Activated naive CD4-positive, alpha-beta T cell treated with anti-CD3 and anti-CD28 coated beads, Interleukin-2, amount 50 U/mL, for 24 hours (primary cell): ENCODE measurements at regions not wholly inside any gene's neighbourhood (a gene's known extent, or its start where the extent isn't known, plus 50 kb on each side); places are given as distances from the start of the nearest gene placed in this dataset.

Experiments used
- H3K27ac Mint-ChIP-seq: one replicate; pipeline ENCODE4 v1.8.0; 2021; ENCODE audit warnings: mild to moderate bottlenecking, mixed read lengths
- H3K27me3 Mint-ChIP-seq: one replicate; pipeline ENCODE4 v1.8.0; 2021; ENCODE audit warnings: mixed read lengths
- H3K36me3 Mint-ChIP-seq: one replicate; pipeline ENCODE4 v1.8.0; 2021; ENCODE audit warnings: mixed read lengths
- H3K4me1 Mint-ChIP-seq: one replicate; pipeline ENCODE4 v1.8.0; 2021; ENCODE audit warnings: mixed read lengths
- H3K4me3 Mint-ChIP-seq: one replicate; pipeline ENCODE4 v1.8.0; 2021; ENCODE audit warnings: mild to moderate bottlenecking, mixed read lengths
- H3K9me3 Mint-ChIP-seq: one replicate; pipeline ENCODE4 v1.8.0; 2021; ENCODE audit warnings: mixed read lengths

DNA sequence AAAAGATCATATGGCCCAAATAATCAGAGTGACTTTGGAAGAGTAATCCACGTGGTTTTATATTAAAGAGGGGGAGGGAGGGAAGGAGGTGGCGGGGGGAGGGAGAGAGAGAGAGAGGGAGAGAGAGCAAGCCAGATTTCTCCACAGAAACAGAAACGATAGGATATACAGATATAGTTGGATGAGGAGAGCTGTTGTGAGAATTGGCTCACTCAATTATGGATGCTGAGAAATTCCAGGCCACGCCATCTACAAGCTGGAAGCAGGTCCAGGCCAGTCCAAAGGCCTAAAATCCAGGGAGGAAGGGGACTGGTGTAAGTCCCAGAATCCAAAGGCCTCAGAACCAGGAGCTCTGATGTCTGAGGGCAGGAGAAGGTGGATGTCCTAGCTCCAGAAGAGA is 75.5 kb downstream of the CXCL12 start:
- Mint-ChIP-seq H3K9me3 (no peaks in the 10 kb centered on the region), H3K27ac (no peak overlapping the region), H3K4me1 (peaks cover 8% of the 10 kb centered on the region), H3K27me3 (peaks cover 9% of the 10 kb centered on the region), H3K4me3 (no peak overlapping the region), H3K36me3 (no peaks in the 10 kb centered on the region)

DNA sequence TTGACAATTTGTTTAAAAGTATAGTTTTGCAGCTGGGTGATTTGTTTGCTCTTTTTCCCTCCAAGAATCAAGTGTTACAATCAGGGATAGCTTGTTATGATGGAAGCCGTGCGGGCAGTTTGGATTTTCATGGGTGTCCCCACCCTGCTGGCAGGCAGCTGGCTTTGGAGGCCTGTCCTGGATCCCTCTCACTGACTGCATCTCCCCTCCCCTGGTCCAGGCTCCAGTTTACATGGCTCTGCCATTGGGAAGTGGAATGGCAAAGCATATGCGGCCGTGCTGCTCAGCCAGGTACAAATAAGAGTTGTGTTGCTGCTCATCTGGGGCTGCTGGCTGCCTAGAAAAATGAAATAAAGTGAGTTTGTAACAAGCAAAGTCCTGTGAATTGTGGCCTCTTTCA is 76.0 kb downstream of the CXCL12 start:
- Mint-ChIP-seq H3K9me3 (no peaks in the 10 kb centered on the region), H3K27me3 (peaks cover 6% of the 10 kb centered on the region), H3K4me1 (peaks cover 8% of the 10 kb centered on the region), H3K27ac (no peak overlapping the region), H3K4me3 (no peak overlapping the region), H3K36me3 (no peaks in the 10 kb centered on the region)

DNA sequence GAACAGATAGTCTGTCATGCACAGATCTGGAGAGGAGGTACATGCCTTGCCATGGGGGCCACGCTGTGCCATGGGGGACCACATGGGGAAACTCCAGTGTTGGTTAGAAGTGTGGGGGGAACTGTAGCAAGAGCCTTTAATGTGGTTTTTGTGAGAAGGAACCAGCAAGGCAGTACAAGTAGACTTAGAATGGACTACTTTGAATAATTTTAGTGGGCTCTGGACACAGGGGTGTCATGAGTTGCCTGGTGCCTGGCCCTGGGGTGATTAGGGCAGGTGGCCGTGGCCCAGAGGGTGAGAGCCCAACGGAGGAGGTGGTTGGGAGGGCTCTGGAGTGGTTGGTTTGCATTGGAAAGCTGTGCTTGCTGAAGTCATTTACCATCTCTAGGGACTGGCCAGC is 77.2 kb downstream of the CXCL12 start:
- Mint-ChIP-seq H3K4me3 (no peak overlapping the region), H3K4me1 (peaks cover 8% of the 10 kb centered on the region), H3K9me3 (no peaks in the 10 kb centered on the region), H3K27ac (no peak overlapping the region), H3K36me3 (no peaks in the 10 kb centered on the region), H3K27me3 (peaks cover 4% of the 10 kb centered on the region)

DNA sequence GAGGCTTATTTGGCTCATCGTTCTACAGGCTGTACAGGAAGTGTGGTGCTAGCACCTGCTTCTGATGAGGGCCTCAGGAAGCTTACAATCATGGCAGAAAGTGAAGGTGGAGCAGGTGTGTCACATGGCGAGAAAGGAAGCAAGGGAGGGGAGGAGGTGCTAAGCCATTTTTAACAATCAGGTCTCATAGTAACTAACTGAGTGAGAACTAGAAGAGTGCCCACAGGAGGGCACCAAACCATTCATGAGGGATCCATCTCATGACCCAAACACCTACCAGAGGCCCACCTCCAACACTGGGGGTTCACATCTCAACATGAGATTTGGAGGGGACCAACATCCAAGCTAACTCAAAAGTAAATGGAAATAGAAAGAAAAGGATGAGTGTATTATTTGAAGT is 78.1 kb downstream of the CXCL12 start:
- Mint-ChIP-seq H3K36me3 (no peaks in the 10 kb centered on the region), H3K4me3 (no peak overlapping the region), H3K4me1 (peaks cover 6% of the 10 kb centered on the region), H3K9me3 (no peaks in the 10 kb centered on the region), H3K27ac (no peak overlapping the region), H3K27me3 (peaks cover 4% of the 10 kb centered on the region)

DNA sequence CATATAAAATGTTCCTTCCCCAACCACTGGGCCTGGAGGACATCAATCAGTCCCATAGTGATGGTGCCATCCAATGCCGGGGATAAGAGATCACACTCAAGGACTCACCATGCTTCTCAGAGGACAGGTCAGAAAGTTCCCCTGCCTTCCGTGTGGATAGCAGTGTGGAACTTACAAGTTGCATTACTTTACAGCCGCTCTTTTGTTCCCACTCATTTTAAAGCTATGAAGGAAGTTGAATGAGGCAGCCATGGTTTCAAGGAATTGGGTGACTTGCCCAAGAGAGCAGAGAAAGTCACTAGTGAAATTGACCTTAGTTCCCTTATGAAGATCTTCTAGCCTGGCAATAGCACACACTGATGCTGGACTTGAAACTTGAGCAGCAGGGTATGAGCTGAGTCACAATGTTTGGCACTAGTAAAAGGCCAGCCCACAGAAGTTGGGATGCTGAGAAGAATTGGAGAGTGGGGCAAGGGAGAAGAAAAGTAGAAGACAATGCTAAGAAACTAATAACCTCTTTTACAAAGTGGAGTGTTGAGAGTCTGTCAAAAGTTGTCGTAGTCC is 78.7 kb downstream of the CXCL12 start:
- H3K4me1 Mint-ChIP-seq = peaks cover 1% of the 10 kb centered on the region
- H3K9me3 Mint-ChIP-seq = no peaks in the 10 kb centered on the region
- no peak overlapping the region for H3K4me3 Mint-ChIP-seq
- H3K36me3 Mint-ChIP-seq = no peaks in the 10 kb centered on the region
- H3K27me3 Mint-ChIP-seq = peaks cover 1% of the 10 kb centered on the region
- no peak overlapping the region for H3K27ac Mint-ChIP-seq

DNA sequence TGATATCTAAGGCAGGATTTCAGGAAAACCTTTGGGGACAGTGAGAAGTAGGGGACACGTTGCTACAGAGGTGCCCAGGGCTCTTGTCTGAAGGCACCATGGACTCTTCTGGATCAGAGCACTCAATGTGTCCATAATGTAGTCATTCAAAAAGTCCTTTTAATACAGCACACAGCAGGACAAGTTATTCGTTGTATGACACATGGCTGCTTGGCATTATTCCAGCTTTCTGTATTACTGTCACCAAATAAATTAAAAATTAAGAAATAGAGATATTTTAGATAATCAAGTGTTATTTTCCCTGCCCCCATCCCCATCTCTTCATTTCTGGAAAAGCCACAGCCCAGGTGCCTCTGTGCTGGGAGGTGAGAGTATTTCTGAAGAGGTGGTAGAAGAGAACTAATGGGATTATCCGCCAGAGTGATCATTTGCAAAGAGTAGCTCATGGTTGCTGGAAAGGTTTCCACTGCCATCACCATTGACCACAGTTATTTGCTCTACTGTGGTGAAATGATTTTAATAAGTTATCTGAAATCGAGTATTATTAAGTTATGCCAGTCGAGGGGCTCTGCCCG is 83.0 kb downstream of the CXCL12 start:
- H3K27ac Mint-ChIP-seq = no peak overlapping the region
- no peaks in the 10 kb centered on the region for H3K27me3 Mint-ChIP-seq
- H3K36me3 Mint-ChIP-seq = no peaks in the 10 kb centered on the region
- no peak overlapping the region for H3K4me3 Mint-ChIP-seq
- H3K4me1 Mint-ChIP-seq = no peaks in the 10 kb centered on the region
- no peaks in the 10 kb centered on the region for H3K9me3 Mint-ChIP-seq

DNA sequence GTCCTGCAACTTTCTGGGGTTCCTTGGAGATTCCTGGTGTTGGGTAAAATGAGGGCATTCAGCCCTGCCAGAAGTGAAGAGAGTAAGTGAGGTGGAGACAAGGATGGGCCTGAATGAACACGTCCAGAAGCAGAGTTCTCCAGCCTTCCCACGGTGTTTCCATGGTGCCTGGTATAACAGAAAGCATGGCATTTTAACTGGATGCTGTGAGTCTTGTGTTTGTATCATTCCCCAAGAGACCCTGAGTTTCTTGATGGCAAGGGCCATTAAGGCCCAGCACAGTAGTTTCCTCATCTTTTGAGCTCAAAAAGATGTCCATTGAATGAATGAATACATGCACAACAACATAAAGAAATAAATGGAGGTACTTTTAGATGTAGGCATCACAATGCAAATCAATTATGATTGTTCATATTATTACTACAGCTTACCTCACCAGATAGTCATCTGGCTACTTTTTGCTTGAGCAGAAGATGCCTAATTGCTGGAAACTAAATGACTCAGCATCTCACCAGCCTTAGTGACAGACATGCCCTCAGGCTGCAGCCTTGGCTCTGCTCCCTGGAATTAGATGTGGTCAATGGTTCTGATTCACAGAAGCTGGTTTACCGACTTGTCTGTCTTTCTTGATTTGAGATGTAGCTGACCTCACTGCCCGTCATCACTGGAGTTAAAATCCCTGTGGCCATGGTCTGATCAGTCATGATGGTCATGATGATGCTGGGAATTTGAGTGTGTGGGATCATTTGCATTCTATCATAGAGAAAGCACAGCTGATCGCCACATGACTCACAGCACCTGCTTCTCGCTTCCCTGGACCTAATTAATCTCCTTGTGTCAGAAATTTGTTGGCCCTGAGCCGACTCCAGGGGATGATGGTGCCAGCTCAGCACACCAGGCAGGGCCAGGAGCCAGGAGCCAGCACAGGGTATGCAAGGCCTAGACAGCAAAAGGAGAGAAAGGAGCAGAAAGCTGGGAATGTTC is 83.9 kb downstream of the CXCL12 start:
- Mint-ChIP-seq H3K27ac (no peak overlapping the region), H3K9me3 (no peaks in the 10 kb centered on the region), H3K4me3 (no peak overlapping the region), H3K4me1 (no peaks in the 10 kb centered on the region), H3K36me3 (no peaks in the 10 kb centered on the region), H3K27me3 (peaks cover 2% of the 10 kb centered on the region)

DNA sequence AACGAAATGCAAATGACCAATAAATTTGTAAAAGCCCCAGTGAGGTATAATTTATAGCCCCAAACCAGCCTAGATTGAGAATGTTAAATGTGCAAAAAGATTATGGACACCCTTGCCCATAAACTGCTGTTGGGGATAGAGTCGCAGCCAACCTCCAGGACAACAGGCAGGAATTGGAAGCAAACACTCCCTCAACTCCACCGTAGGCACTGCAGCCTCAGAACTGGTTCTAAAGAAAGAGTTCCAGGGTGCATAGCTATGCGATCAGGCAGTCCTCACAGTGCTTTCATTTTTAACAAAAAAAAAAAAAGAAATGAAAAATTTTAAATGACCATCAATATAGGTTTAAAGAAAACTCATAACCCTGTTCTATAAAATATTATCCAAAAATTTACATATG is 86.2 kb downstream of the CXCL12 start:
- no peaks in the 10 kb centered on the region for H3K9me3 Mint-ChIP-seq
- peaks cover 2% of the 10 kb centered on the region for H3K27me3 Mint-ChIP-seq
- no peaks in the 10 kb centered on the region for H3K36me3 Mint-ChIP-seq
- no peak overlapping the region for H3K4me3 Mint-ChIP-seq
- no peaks in the 10 kb centered on the region for H3K4me1 Mint-ChIP-seq
- no peak overlapping the region for H3K27ac Mint-ChIP-seq

DNA sequence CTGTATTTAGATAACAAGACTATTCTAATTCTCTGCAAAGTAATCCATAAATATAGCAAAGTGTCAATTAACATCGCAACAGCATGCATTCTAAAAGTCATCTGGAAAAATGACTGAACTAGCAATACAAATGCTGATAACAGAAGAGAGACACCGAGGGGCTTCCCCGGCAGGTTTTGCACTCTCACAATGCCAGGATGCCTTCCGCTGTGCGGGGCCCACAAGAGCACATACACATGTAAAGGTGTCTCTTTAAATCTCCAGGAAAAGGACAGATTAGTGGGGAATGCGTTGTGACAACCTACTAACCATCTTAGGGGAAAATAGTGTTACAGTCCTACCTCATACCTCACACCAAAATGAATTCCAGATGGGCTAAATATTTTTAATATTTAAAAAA is 86.9 kb downstream of the CXCL12 start:
- peaks cover 4% of the 10 kb centered on the region for H3K27me3 Mint-ChIP-seq
- no peaks in the 10 kb centered on the region for H3K9me3 Mint-ChIP-seq
- H3K4me1 Mint-ChIP-seq = no peaks in the 10 kb centered on the region
- H3K4me3 Mint-ChIP-seq = no peak overlapping the region
- H3K36me3 Mint-ChIP-seq = no peaks in the 10 kb centered on the region
- H3K27ac Mint-ChIP-seq = no peak overlapping the region

DNA sequence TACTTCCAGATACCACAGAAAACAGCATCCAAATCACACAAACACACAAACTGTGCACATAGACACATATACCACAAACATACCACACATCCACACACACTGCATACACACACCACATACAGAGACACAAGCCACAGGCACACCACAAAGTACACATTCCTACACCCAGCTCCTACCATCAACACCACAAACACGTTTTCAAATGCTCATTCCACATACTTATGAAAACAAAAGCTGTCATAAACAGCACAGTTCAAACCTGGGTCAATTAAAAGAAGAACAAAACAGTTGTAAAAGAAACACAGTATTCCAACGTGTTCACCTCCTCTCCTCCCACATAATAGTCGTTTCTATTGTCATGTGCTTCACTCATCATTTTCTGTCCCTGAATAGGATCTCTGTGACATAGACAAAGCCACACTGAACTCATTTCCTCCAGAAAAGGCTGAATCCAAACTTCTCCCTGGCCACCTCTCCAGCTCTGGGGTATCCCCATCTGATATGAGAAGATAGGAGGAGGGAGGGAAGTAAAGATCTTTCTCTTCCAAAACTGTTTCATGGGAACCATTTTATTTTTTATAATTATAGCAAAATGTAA is 89.2 kb downstream of the CXCL12 start:
- H3K4me1 Mint-ChIP-seq = no peaks in the 10 kb centered on the region
- H3K9me3 Mint-ChIP-seq = no peaks in the 10 kb centered on the region
- H3K27me3 Mint-ChIP-seq = peaks cover 14% of the 10 kb centered on the region
- H3K27ac Mint-ChIP-seq = no peak overlapping the region
- no peak overlapping the region for H3K4me3 Mint-ChIP-seq
- no peaks in the 10 kb centered on the region for H3K36me3 Mint-ChIP-seq

DNA sequence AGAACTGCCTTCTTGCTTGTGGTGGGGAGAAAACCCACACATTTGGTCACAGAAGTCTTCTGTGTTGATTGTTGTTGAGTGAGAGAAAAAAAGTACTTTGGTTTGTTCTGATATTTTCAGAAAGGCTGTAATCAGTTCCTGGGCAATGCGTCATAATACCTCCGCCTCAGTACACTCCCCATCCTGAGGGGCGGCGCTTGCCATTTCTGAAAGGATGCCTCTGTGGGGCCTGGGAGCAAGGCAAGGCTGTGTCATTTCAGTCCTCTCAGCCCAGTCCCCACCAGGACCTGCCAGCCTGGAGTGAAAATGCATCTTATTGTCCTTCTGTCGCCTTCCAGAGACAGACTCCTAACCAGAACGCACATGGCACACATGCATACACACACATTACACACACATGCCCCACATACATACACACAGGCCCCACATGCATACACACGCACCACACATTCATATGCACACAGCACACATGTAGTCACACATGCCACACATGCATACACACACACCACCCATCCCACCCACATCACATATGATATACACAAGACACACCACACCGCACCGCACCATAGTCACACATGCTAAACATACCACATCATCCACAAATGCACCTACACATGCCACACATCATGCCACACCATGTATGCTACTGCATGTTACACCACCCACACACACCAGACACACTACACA is 90.0 kb downstream of the CXCL12 start:
- no peaks in the 10 kb centered on the region for H3K4me1 Mint-ChIP-seq
- H3K27ac Mint-ChIP-seq = no peak overlapping the region
- no peak overlapping the region for H3K4me3 Mint-ChIP-seq
- peaks cover 14% of the 10 kb centered on the region for H3K27me3 Mint-ChIP-seq
- no peaks in the 10 kb centered on the region for H3K36me3 Mint-ChIP-seq
- H3K9me3 Mint-ChIP-seq = no peaks in the 10 kb centered on the region

DNA sequence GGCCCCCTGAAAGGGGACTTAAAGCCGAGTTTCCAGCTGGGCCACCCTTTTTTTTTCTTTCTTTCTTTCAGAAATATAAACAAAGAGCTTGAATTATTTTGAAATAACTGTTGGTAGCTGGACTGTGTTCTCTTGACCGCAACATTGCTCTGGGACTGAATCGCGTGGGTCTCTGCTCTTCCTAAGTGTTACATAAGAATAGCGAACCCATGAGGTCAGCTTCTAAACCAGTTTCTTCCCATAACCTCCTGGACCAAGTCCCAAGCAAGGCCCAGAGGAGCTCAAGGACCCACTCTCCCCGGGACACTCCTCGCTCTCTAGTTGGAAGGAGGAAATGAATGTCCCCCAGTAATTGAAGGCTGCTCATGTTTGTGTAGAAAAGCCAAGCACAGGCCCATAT is 91.1 kb downstream of the CXCL12 start:
- no peak overlapping the region for H3K4me3 Mint-ChIP-seq
- no peaks in the 10 kb centered on the region for H3K4me1 Mint-ChIP-seq
- H3K27ac Mint-ChIP-seq = no peak overlapping the region
- peaks cover 17% of the 10 kb centered on the region for H3K27me3 Mint-ChIP-seq
- no peaks in the 10 kb centered on the region for H3K36me3 Mint-ChIP-seq
- no peaks in the 10 kb centered on the region for H3K9me3 Mint-ChIP-seq

DNA sequence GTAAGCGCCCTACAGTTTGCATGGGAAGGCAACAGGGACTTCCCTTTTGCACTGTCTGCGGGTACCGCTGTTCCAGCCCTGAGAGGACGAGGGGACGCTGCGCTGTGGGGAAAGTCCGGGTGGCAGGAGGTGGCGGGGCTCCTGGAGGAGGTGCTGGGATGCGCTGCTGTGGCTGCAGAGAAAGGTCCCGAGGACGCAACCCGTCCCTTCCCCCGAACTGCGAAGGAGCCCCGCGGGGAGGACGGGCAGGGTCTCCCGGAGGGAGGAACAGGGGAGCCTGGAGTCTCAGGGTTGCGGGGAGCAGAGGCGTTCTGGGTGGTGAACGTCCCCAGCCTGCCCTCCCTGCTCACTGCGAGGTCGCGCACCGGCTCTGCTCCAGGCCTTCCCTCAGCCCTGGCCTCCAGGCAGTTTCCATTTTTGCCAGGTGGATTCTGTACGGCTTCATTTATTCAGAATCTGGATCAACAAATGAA is 91.6 kb downstream of the CXCL12 start:
- H3K9me3 Mint-ChIP-seq = no peaks in the 10 kb centered on the region
- H3K4me3 Mint-ChIP-seq = no peak overlapping the region
- no peaks in the 10 kb centered on the region for H3K36me3 Mint-ChIP-seq
- H3K4me1 Mint-ChIP-seq = no peaks in the 10 kb centered on the region
- H3K27me3 Mint-ChIP-seq = peaks cover 17% of the 10 kb centered on the region
- H3K27ac Mint-ChIP-seq = no peak overlapping the region

DNA sequence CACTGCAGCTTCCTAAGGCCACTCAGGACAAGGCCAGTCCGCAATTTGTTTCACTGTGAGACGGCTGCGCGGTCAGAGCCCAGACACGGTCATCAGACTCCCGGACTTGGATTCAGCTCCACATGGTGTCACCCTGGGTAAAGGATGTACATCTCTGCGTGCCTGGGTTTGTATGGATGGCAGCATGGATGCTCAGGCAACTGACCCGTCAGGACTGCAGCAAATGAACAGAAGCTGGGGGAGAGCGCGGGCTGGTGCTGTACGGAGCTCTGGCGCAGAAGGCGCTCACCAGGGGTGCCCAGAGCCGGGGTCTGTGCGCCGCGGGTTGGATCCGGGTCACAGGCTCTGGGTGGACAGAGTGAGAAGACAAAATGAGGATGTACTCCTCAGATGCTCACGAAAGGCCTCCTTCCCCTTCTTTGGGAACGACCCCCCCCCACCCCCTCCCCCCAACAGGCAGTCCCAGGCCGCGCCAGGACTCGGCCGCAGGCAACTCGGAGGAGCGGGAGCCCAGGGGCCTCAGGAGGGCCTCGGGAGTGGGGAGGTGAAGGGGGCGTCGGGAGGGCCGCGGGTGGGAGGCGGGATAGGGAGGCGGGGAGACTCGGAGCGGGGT is 92.4 kb downstream of the CXCL12 start:
- H3K27me3 Mint-ChIP-seq = peaks cover 19% of the 10 kb centered on the region
- no peak overlapping the region for H3K27ac Mint-ChIP-seq
- H3K9me3 Mint-ChIP-seq = no peaks in the 10 kb centered on the region
- H3K4me1 Mint-ChIP-seq = no peaks in the 10 kb centered on the region
- no peaks in the 10 kb centered on the region for H3K36me3 Mint-ChIP-seq
- no peak overlapping the region for H3K4me3 Mint-ChIP-seq

DNA sequence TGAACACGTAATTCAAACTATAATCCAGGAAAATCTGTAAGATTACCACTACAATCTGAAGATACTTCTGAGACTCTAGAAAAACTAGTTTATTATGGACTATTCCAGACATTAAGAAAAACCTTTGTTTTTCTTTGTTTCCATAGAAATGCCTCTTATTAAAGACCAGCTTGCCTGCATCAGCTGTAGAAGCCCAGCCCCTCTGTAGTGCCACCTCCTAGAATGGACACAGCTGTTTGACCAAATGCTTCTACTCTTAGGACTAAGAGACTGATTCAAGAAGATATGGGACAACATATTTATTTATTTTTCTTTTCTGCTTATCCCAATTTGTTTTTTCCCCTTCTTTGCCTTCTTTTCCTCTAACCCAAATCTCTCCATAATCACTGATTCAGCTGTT is 93.8 kb downstream of the CXCL12 start:
- Mint-ChIP-seq H3K27me3 (peaks cover 17% of the 10 kb centered on the region), H3K4me3 (no peak overlapping the region), H3K4me1 (no peaks in the 10 kb centered on the region), H3K9me3 (no peaks in the 10 kb centered on the region), H3K27ac (no peak overlapping the region), H3K36me3 (no peaks in the 10 kb centered on the region)
